HepG2 (cell line): ENCODE measurements at regions not wholly inside any gene's neighbourhood (a gene's known extent, or its start where the extent isn't known, plus 50 kb on each side); places are given as distances from the start of the nearest gene placed in this dataset.

Source experiments
- ATAC-seq: fragments of 200-7000 bp; cut with Tn5 transposase; 3 replicates; pipeline ENCODE4 v1.9.1; 2020; ENCODE audit warnings: mild to moderate bottlenecking, moderate library complexity
- BruUV-seq: library from RNA; stranded (reverse); fragments of 400-500 nt; replicated peaks from 2 replicates; lab custom pipeline; 2021; lab: Mats Ljungman, UMichigan
- CTCF ChIA-PET: fragments of 300-600 bp; formaldehyde crosslinking; extraction: SDS; loops from one replicate; lab custom pipeline; 2021; ENCODE audit warnings: low total read pairs, inconsistent platforms, low intra/inter-chr PET ratio; lab: Yijun Ruan, JAX
- POLR2A ChIA-PET: fragments of 350-600 bp; sonication (Branson Sonifier 250); formaldehyde crosslinking; loops from one replicate; lab custom pipeline; 2020; ENCODE audit warnings: antibody characterized with exemption, inconsistent platforms; lab: Yijun Ruan, JAX
- DNase-seq: peaks from one replicate; pipeline ENCODE4 v3.0.0-alpha.2; 2015; ENCODE audit warnings: low spot score
- FAIRE-seq: peaks from 3 replicates; lab custom pipeline; 2011; peaks lifted over from hg19 to GRCh38; lab: Jason Lieb, UNC
- H2AFZ ChIP-seq: one replicate; pipeline ENCODE4 v1.6.1; 2011; ENCODE audit warnings: low read length, inconsistent platforms
- H3K27ac ChIP-seq: fragments of 300-600 bp; 3 replicates; pipeline ENCODE4 v1.8.0; 2011; ENCODE audit warnings: mixed run types, mild to moderate bottlenecking, mixed read lengths, low read length, inconsistent platforms; ENCODE audit not compliant: insufficient read depth; ENCODE audit errors: extremely low read length
- H3K27me3 ChIP-seq, 2 experiments: fragments of 200-600 bp in 1 of 2; 2 replicates in 1 of 2; 3 replicates in 1 of 2; pipeline versions ENCODE4 v1.6.0 to v1.8.0; 2011; ENCODE audit warnings: low read length in 2 of 2, mild to moderate bottlenecking in 2 of 2, moderate library complexity in 2 of 2, inconsistent platforms in 1 of 2; ENCODE audit not compliant: insufficient read depth in 2 of 2, control insufficient read depth in 1 of 2
- H3K36me3 ChIP-seq, 2 experiments: fragments of 200-600 bp in 1 of 2; replicated peaks in 1 of 2; 2 replicates in 1 of 2; 3 replicates in 1 of 2; pipeline versions ENCODE4 v1.5.1 to v1.8.0; 2011; ENCODE audit warnings: low read length in 2 of 2, inconsistent platforms in 1 of 2; ENCODE audit not compliant: insufficient read depth in 2 of 2, control insufficient read depth in 1 of 2
- H3K4me1 ChIP-seq: 2 replicates; pipeline ENCODE4 v1.5.1; 2012; ENCODE audit warnings: low read length, inconsistent platforms; ENCODE audit not compliant: insufficient read depth
- H3K4me2 ChIP-seq: 2 replicates; pipeline ENCODE4 v1.6.0; 2011; ENCODE audit warnings: low read depth, low read length, inconsistent platforms
- H3K4me3 ChIP-seq, 3 experiments: fragments of 200-600 bp in 1 of 3; sonication (generic), shearing (Covaris generic) in 1 of 3; replicated peaks in 1 of 3; 2 replicates each; pipeline ENCODE4 v1.5.1; 2011 to 2016; ENCODE audit warnings: low read length in 3 of 3, inconsistent platforms in 2 of 3, low read depth in 2 of 3, mild to moderate bottlenecking in 2 of 3, control low read depth in 1 of 3, mixed read lengths in 1 of 3; ENCODE audit not compliant: insufficient read depth in 1 of 3
- H3K79me2 ChIP-seq: one replicate; pipeline ENCODE4 v1.6.1; 2011; ENCODE audit warnings: low read length, inconsistent platforms; ENCODE audit not compliant: insufficient read depth
- H3K9ac ChIP-seq: 2 replicates; pipeline ENCODE4 v1.6.0; 2011; ENCODE audit warnings: mild to moderate bottlenecking, low read depth, low read length, inconsistent platforms; ENCODE audit not compliant: insufficient read depth
- H3K9me3 ChIP-seq: 2 replicates; pipeline ENCODE4 v1.5.1; 2012; ENCODE audit warnings: mild to moderate bottlenecking, low read length
- H4K20me1 ChIP-seq: 2 replicates; pipeline ENCODE4 v1.6.0; 2011; ENCODE audit warnings: inconsistent platforms, mild to moderate bottlenecking, low read length, moderate library complexity; ENCODE audit not compliant: insufficient read depth
- CBFB ChIP-seq: sonication (generic); formaldehyde crosslinking; IDR thresholded peaks from 2 replicates; pipeline ENCODE4 v1.4.0; 2020; ENCODE audit warnings: missing genetic modification reagents
- CENPT ChIP-seq: sonication (generic); formaldehyde crosslinking; IDR thresholded peaks from 2 replicates; pipeline ENCODE4 v1.8.0; 2022; ENCODE audit warnings: low read depth, mild to moderate bottlenecking, moderate library complexity, missing genetic modification reagents
- FOSL2 ChIP-seq: sonication (generic); formaldehyde crosslinking; IDR thresholded peaks from 2 replicates; pipeline ENCODE4 v1.4.0; 2020; ENCODE audit warnings: missing genetic modification reagents
- PHF5A ChIP-seq: IDR thresholded peaks from one replicate; pipeline ENCODE4 v1.6.1; 2018; ENCODE audit warnings: low read depth, missing genetic modification reagents; ENCODE audit not compliant: unreplicated experiment
- SRY ChIP-seq: sonication (generic); formaldehyde crosslinking; IDR thresholded peaks from 2 replicates; pipeline ENCODE4 v1.8.0; 2022; ENCODE audit warnings: mild to moderate bottlenecking, missing genetic modification reagents
- ZFP41 ChIP-seq: sonication (generic); formaldehyde crosslinking; IDR thresholded peaks from 2 replicates; pipeline ENCODE4 v1.4.0; 2020; ENCODE audit warnings: mild to moderate bottlenecking, missing genetic modification reagents, borderline replicate concordance
- ZNF138 ChIP-seq: sonication (generic); formaldehyde crosslinking; IDR thresholded peaks from 2 replicates; pipeline ENCODE4 v1.5.0; 2020; ENCODE audit warnings: mild to moderate bottlenecking, low read depth, missing genetic modification reagents
- ZNF382 ChIP-seq: sonication (generic); formaldehyde crosslinking; IDR thresholded peaks from 2 replicates; pipeline ENCODE4 v1.5.0; 2020; ENCODE audit warnings: missing genetic modification reagents, mild to moderate bottlenecking, borderline replicate concordance
- ZNF552 ChIP-seq: sonication (generic); formaldehyde crosslinking; IDR thresholded peaks from 2 replicates; pipeline ENCODE4 v1.9.0; 2022; ENCODE audit warnings: missing genetic modification reagents, mild to moderate bottlenecking, borderline replicate concordance
- ZNF75D ChIP-seq: sonication (generic); formaldehyde crosslinking; IDR thresholded peaks from 2 replicates; pipeline ENCODE4 v1.8.1; 2023; ENCODE audit warnings: missing genetic modification reagents, mild to moderate bottlenecking, borderline replicate concordance
- WGBS: methylation state at CpG from one replicate; pipeline ENCODE4 v1.1.6; 2017; ENCODE audit warnings: low lambda C conversion rate; 5-methylcytosine and 5-hydroxymethylcytosine counted together
- in situ Hi-C: cut with HindIII; loops from 2 replicates; pipeline ENCODE4 v1.10.0; 2017; ENCODE audit warnings: low pct_unique_long_range_greater_than_20kb; ENCODE audit not compliant: extremely low pct_ligation_motif_present
- intact Hi-C: fragments of 100-400 bp; cut with micrococcal nuclease; formaldehyde crosslinking; loops from one replicate; pipeline ENCODE4 v1.10.0; 2022; ENCODE audit not compliant: unreplicated experiment
- TF ChIP-seq, protein P1 (sequence below): sonication (generic); formaldehyde crosslinking; IDR thresholded peaks from 2 replicates; pipeline ENCODE4 v1.8.1; 2023; ENCODE audit warnings: mild to moderate bottlenecking, missing genetic modification reagents
- TF ChIP-seq, protein P2 (sequence below): sonication (generic); formaldehyde crosslinking; IDR thresholded peaks from 2 replicates; pipeline ENCODE4 v1.4.0; 2020; ENCODE audit warnings: missing genetic modification reagents
- TF ChIP-seq, protein P3 (sequence below): sonication (generic); formaldehyde crosslinking; IDR thresholded peaks from 2 replicates; pipeline ENCODE4 v1.8.0; 2022; ENCODE audit warnings: missing genetic modification reagents, mild to moderate bottlenecking, borderline replicate concordance
- TF ChIP-seq, protein P4 (sequence below): sonication (generic); formaldehyde crosslinking; IDR thresholded peaks from 2 replicates; pipeline ENCODE4 v1.8.1; 2023; ENCODE audit warnings: missing genetic modification reagents, inconsistent platforms, borderline replicate concordance
- TF ChIP-seq, protein P5 (sequence below), 2 experiments: IDR thresholded peaks; 2 replicates each; pipeline ENCODE4 v1.6.1; 2011 to 2012; ENCODE audit warnings: low read length in 2 of 2, borderline replicate concordance in 1 of 2, low read depth in 1 of 2, mild to moderate bottlenecking in 1 of 2, moderate library complexity in 1 of 2

DNA sequence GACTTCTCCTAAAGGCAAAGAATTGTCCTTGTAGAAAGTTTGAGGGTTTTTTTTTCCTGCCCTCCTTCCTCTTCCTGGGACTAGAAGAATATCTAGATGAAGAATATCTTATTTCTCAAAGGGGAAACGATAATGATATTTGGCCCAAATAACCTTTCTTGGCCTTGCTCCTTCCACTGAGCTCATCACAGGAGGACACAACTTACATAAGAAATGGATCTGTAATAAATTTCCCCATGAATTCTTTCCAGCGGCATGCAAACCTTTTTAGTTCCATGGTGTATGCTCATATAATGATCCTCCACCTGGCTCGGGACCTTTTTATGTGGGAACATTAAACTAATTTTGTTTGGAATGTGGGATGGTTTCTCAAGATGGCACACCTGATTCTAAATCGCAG lies 304.4 kb downstream of the DMRT2 start:
- FAIRE-seq, result no peak
- no peak for DNase-seq
- Histone ChIP-seq H3K79me2 (no peaks in the 10 kb centered on the region), H4K20me1 (no peaks in the 10 kb centered on the region), H2AFZ (no peak overlapping the region), H3K4me1 (no peaks in the 10 kb centered on the region), H3K4me2 (no peak overlapping the region), H3K9me3 (no peaks in the 10 kb centered on the region), H3K36me3 (no peaks in the 10 kb centered on the region), H3K9ac (no peak overlapping the region), H3K4me3 (no peak overlapping the region), H3K27ac (no peak overlapping the region), H3K27me3 (no peaks in the 10 kb centered on the region)
- in situ Hi-C loops (no loop called here), intact Hi-C loops (no loop called here)
- no TSS peak for BruUV-seq
- ATAC-seq, result no peak
- ChIA-PET CTCF (no interaction called here), POLR2A (no interaction called here)
- WGBS, result 15% methylated on average over 4 of the region's 4 CpGs
- TF ChIP-seq PHF5A (CRISPR knock-in tag) (no peak), ZNF75D (CRISPR knock-in tag) (no peak), ZNF138 (no peak), CBFB (CRISPR knock-in tag) (no peak), CENPT (CRISPR knock-in tag) (no peak), ZNF552 (CRISPR knock-in tag) (no peak), FOSL2 (no peak), SRY (no peak), ZNF382 (no peak), ZFP41 (CRISPR knock-in tag) (no peak)
- TF ChIP-seq, protein P1, sequence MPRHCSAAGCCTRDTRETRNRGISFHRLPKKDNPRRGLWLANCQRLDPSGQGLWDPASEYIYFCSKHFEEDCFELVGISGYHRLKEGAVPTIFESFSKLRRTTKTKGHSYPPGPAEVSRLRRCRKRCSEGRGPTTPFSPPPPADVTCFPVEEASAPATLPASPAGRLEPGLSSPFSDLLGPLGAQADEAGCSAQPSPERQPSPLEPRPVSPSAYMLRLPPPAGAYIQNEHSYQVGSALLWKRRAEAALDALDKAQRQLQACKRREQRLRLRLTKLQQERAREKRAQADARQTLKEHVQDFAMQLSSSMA (CRISPR knock-in tag), result no peak
- TF ChIP-seq, protein P2, sequence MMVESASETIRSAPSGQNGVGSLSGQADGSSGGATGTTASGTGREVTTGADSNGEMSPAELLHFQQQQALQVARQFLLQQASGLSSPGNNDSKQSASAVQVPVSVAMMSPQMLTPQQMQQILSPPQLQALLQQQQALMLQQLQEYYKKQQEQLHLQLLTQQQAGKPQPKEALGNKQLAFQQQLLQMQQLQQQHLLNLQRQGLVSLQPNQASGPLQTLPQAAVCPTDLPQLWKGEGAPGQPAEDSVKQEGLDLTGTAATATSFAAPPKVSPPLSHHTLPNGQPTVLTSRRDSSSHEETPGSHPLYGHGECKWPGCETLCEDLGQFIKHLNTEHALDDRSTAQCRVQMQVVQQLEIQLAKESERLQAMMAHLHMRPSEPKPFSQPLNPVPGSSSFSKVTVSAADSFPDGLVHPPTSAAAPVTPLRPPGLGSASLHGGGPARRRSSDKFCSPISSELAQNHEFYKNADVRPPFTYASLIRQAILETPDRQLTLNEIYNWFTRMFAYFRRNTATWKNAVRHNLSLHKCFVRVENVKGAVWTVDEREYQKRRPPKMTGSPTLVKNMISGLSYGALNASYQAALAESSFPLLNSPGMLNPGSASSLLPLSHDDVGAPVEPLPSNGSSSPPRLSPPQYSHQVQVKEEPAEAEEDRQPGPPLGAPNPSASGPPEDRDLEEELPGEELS, result no peak
- TF ChIP-seq, protein P3, sequence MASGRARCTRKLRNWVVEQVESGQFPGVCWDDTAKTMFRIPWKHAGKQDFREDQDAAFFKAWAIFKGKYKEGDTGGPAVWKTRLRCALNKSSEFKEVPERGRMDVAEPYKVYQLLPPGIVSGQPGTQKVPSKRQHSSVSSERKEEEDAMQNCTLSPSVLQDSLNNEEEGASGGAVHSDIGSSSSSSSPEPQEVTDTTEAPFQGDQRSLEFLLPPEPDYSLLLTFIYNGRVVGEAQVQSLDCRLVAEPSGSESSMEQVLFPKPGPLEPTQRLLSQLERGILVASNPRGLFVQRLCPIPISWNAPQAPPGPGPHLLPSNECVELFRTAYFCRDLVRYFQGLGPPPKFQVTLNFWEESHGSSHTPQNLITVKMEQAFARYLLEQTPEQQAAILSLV (CRISPR knock-in tag), result no peak
- TF ChIP-seq, protein P4, sequence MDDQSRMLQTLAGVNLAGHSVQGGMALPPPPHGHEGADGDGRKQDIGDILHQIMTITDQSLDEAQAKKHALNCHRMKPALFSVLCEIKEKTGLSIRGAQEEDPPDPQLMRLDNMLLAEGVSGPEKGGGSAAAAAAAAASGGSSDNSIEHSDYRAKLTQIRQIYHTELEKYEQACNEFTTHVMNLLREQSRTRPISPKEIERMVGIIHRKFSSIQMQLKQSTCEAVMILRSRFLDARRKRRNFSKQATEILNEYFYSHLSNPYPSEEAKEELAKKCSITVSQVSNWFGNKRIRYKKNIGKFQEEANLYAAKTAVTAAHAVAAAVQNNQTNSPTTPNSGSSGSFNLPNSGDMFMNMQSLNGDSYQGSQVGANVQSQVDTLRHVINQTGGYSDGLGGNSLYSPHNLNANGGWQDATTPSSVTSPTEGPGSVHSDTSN (CRISPR knock-in tag), result no peak
- TF ChIP-seq, protein P5, sequence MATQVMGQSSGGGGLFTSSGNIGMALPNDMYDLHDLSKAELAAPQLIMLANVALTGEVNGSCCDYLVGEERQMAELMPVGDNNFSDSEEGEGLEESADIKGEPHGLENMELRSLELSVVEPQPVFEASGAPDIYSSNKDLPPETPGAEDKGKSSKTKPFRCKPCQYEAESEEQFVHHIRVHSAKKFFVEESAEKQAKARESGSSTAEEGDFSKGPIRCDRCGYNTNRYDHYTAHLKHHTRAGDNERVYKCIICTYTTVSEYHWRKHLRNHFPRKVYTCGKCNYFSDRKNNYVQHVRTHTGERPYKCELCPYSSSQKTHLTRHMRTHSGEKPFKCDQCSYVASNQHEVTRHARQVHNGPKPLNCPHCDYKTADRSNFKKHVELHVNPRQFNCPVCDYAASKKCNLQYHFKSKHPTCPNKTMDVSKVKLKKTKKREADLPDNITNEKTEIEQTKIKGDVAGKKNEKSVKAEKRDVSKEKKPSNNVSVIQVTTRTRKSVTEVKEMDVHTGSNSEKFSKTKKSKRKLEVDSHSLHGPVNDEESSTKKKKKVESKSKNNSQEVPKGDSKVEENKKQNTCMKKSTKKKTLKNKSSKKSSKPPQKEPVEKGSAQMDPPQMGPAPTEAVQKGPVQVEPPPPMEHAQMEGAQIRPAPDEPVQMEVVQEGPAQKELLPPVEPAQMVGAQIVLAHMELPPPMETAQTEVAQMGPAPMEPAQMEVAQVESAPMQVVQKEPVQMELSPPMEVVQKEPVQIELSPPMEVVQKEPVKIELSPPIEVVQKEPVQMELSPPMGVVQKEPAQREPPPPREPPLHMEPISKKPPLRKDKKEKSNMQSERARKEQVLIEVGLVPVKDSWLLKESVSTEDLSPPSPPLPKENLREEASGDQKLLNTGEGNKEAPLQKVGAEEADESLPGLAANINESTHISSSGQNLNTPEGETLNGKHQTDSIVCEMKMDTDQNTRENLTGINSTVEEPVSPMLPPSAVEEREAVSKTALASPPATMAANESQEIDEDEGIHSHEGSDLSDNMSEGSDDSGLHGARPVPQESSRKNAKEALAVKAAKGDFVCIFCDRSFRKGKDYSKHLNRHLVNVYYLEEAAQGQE (IDR thresholded peaks at IDR 0.05; ENCODE audit: borderline replicate concordance in 1 of 2, low read depth in 1 of 2, low read length in 2 of 2), result no peak
